ENCODE measurements at regions not wholly inside any gene's neighbourhood (a gene's known extent, or its start where the extent isn't known, plus 50 kb on each side); places are given as distances from the start of the nearest gene placed in this dataset.

GRCh38 chr5:121027636-121028035 lies 563.5 kb downstream of the PRR16 start:
- TF ChIP-seq CTCF (IDR thresholded peaks at IDR 0.05) (no peak), POLR2A (IDR thresholded peaks at IDR 0.05; ENCODE audit: low read length) (no peak), MAX (IDR thresholded peaks at IDR 0.05) (no peak), CEBPB (IDR thresholded peaks at IDR 0.05) (no peak), ZNF302 (CRISPR knock-in tag; IDR thresholded peaks at IDR 0.05) (no peak), KDM1A (IDR thresholded peaks at IDR 0.05; ENCODE audit: low read depth) (no peak), EHMT2 (IDR thresholded peaks at IDR 0.05; ENCODE audit: low read depth) (no peak)
